ENCODE measurements at regions not wholly inside any gene's neighbourhood (a gene's known extent, or its start where the extent isn't known, plus 50 kb on each side); places are given as distances from the start of the nearest gene placed in this dataset.
"Not testable (repeated sequence)": the region's sequence is repeated elsewhere in the genome, so short reads cannot be mapped to it uniquely, and the experiment has no call there.

- DNase-seq (ENCODE audit: low spot score): peak; percentile 47
Observed at GRCh38 chr6:155765275-155766194, 309.9 kb upstream of the NOX3 start.

- DNase-seq (ENCODE audit: low spot score): no peak
Observed at GRCh38 chr6:155762649-155763048, 307.0 kb upstream of the NOX3 start.

- DNase-seq (ENCODE audit: low spot score): no peak
Observed at GRCh38 chr6:155755452-155755851, 299.8 kb upstream of the NOX3 start.

DNA sequence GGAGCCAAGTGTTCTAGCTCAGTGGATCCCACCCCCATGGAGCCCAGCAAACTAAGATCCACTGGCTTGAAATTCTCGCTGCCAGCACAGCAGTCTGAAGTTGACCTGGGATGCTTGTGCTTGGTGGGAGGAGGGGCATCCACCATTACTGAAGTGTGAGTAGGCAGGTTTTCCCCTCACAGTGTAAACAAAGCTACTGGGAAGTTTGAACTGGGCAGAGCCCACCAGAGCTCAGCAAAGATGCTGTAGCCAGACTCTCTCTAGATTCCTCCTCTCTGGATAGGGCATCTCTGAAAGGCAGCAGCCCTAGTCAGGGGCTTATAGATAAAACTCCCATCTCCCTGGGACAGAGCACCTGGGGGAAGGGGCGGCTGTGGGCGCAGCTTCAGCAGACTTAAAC lies 293.1 kb upstream of the NOX3 start:
- not testable (repeated sequence) for DNase-seq (ENCODE audit: low spot score)

GRCh38 chr6:155747491-155747890 lies 291.9 kb upstream of the NOX3 start:
- no peak for DNase-seq (ENCODE audit: low spot score)

GRCh38 chr6:155740781-155741399 lies 285.3 kb upstream of the NOX3 start:
- no peak for DNase-seq (ENCODE audit: low spot score)

DNA sequence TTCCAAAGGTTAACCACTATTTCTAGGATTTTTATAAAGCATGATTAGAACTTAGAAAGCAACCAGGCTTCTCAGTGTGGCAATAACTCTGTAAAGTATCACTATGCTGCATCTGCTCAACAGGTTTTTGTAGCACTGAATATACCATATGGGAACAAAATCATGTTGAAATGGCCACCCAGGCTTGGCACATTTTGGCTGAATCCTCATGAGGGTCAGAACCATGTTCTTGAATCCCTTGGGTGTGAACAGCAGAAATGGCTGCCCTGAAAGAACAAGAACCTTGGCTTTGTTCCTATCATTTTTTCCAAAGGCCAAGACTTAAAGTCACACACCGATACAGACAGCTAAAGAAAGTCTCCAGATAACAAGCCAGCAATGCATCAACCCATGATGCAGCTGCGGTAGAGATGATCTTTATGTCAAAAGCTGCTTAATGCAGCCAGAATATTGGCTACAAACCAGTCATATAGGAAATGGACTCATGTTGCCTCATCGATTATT lies 283.0 kb upstream of the NOX3 start:
- DNase-seq (ENCODE audit: low spot score): no peak

DNA sequence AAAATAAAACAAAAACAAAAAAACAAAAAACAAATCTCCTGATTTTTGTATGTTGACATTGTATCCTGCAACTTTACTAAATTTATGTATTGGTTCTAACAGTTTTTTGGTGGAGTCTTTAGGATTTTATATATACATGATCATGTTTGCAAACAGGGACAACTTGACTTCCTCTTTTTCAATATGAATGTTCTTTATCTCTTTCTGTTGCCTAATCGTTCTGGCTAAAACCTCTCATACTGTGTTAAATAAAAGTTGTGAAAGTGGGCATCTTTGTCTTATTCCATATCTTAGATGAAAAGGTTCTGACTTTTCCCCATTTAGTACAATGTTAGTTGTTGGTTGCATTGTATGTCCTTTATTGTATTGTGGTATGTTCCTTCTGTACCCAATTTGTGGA lies 261.7 kb upstream of the NOX3 start:
- no peak for DNase-seq (ENCODE audit: low spot score)

DNA sequence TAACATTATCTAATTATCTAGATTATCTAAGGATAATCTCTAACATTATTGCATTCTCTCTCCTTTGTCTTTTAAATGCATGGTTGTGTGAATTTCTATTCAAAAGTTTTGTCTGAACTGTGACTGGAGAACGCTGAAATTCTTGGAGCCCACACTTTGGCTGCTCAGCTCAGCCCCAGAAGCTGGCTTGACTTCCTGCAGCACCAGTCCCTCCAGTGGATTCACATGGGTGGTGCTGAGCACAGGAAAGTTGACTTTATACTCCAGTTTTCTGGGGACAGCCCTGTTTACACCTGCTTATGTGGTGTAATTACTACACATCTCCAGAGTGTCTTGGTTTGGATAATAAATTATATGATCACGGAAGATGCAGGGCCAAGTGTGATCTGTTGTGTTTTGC lies 255.1 kb upstream of the NOX3 start:
- no peak for DNase-seq (ENCODE audit: low spot score)

DNA sequence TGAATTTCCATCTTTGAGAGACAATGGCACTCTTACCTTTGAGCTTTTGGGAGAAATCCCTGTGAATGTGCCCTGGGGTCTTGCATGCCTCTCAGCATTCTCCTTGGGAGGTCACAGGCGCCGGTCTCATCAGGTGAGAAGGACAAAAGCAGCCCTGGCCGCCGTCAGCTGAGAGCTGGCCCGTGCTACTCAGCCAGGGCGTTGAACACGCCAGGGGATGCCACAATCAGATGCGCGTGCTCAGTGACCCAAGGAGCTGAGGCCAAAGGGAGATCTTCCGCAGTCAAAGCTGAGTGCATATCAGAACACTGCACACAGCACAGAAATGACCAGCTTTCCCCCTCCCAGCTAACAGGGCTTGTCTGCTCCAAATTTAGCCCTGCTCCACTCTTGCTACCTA lies 253.6 kb upstream of the NOX3 start:
- DNase-seq (ENCODE audit: low spot score): no peak

DNA sequence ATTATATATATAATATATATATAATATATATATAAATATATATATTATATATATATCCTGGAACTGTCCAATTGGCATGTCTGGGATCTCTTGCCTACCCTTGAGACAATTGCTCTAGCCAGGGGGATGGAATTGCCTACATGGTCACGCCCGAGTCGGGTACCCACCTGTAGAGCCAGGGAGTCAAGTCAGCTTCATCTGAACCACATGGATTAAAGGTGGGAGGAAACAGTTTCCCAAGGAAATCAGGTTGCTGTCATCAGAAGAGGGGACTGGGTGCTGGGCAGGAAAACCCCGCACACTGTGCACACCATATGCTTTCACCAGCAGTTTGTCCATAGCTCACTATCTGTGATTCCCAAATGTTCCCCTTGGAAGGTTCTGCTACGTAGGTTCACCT lies 252.5 kb upstream of the NOX3 start:
- DNase-seq (ENCODE audit: low spot score): no peak

DNA sequence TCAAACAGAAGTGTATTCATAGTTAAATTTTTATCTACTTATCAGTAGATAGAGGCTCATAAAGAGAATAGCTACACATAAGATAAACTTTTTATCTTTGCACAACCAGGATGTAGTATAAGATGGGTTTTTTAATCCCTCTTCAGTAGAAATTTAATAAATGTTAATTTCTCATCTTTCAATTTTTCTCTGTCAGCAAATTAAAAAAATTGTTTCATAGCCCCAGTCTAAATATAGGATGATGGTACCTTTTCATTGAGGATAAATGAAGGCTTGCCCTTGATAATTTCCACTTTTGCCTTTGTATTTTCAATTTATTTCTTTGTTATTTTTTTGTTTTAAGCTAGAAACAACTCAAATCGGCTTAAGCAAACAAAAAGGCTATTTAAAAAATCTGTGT lies 251.2 kb upstream of the NOX3 start:
- DNase-seq (ENCODE audit: low spot score): no peak

GRCh38 chr6:155706341-155706740 lies 250.7 kb upstream of the NOX3 start:
- DNase-seq (ENCODE audit: low spot score): peak; percentile 36

- no peak for DNase-seq (ENCODE audit: low spot score)
Observed at GRCh38 chr6:155701342-155701741, 245.7 kb upstream of the NOX3 start.

DNA sequence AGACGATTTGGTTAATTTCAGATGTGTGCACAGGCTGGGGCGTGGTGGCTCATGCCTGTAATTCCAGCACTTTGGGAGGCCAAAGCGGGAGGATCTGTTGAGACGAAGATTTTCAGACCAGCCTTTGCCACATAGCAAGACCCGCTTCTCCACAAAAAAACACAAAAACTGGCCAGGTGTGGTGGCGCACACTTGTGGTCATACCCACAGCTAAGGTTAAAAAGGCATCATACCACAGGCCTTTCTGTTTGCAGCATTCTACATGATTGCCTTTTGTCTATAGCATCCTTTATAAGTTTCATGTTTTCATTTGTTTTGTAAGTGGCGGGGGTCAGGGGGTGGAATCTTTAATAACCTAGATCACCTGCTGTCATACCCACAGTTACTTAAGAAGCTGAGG lies 239.9 kb upstream of the NOX3 start:
- no peak for DNase-seq (ENCODE audit: low spot score)

GRCh38 chr6:155694419-155694790 lies 238.8 kb upstream of the NOX3 start:
- DNase-seq (ENCODE audit: low spot score): no peak

DNA sequence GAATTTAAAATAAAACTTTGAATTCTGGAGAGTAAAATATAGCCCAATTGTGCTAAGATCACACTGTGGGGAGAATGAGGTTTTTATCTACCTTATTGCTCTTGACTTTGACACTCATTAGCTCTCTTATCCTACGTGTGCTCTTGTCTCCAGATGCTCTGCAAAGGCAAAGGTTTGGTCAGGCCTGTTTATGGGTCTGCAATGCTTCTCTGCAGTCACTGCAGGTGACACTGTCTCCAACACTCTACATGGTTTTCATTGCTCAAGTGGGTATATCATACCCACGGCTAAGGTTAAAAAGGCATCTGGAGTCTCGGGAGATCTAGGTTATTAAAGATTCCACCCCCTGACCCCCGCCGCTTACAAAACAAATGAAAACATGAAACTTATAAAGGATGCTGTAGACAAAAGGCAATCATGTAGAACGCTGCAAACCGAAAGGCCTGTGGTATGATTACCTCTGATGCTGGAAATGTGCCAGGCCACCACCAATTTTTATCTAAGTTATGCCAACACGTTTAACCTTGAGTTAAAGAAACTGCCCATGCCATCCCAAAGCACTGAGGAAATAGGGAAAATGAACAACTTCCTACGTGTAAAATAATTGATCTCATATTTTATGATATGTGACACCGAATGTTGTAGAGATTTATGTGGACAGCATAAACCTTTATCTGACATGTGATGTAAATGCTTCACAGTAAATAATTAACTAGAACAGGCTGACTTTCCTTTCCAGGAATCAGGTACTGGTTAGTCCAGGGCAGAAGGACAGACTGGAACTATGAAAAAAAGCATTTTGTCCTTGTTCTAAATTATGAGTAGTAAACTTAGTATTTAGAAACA lies 238.2 kb upstream of the NOX3 start:
- no peak for DNase-seq (ENCODE audit: low spot score)

DNA sequence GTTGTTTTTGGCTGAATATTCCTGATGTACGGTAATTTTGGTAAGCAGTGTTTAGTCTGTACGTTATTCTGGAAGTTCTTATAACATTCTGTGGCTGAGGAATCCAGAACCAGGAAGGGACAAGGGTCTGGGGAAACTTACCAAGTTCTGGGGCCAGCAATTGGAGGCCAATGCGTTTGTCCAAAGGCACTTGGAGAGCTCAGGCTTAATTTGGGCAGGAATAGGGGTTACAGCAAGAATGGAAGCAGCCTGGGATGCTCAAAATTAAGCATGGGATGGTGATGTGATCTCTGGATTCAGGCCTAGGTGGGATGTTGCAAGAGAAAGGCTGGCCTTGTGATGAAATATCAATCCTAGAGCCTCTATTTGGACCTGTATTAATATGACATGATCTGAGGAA lies 235.2 kb upstream of the NOX3 start:
- DNase-seq (ENCODE audit: low spot score): no peak

DNA sequence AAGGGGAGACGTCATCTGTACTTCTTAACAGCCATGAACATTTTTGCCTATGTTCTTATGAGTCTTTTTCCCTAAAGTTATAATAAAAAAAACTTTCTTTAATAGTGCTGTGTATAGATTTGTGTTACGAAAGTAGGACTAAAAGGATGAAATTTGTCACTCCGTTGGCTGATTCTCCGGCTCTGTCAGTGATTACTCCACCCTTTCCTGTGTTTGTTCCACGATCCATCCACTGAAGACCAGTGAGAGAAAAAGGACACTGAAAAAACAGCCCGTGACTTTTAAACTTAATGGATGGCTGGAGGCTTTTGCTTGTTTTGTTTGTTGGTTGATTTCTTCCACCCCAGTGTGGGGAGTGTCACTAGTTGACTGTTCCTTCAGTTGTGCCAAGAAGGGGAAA lies 232.0 kb upstream of the NOX3 start:
- no peak for DNase-seq (ENCODE audit: low spot score)

- DNase-seq (ENCODE audit: low spot score): no peak
Observed at GRCh38 chr6:155684416-155685196, 229.0 kb upstream of the NOX3 start.

DNA sequence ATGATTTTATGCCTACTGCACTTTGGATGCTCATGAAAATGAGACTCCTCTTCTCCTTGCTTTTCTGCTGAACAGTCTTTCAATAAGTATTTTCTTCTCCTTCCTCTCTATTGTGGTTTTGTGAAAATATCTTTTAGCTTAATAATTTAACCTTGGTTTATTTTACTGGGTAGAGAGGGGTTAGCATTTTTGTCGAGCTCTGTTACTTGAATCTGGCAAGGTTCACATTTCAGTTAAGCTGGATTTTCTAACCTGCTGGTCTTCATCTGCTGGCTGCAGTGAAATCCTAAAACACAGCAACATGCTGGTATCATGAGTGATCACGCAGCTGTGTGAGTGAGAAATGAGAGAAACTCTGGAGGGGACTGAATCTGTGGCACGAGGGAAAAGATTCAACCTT lies 222.7 kb upstream of the NOX3 start:
- DNase-seq (ENCODE audit: low spot score): no peak

DNA sequence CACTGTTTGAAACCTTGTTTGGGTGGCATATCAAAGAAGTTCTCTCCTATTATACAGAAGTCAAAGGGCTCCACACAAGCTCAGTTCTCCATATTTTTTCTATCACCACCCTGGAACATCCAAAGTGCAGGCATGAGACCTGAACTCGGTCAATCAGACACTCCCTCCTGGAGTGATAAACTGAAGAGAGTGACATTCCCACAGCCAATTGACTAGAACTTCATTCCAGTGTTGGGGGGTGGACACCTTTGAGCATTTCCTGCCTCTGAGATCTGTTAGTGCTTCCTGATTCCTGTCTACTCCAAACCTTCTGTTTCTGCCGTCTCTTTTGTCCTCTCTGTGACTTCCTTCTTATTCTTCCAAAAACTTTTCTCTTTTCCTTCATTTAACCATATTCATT lies 220.7 kb upstream of the NOX3 start:
- DNase-seq (ENCODE audit: low spot score): no peak
